ENCODE measurements at regions not wholly inside any gene's neighbourhood (a gene's known extent, or its start where the extent isn't known, plus 50 kb on each side); places are given as distances from the start of the nearest gene placed in this dataset.

DNA sequence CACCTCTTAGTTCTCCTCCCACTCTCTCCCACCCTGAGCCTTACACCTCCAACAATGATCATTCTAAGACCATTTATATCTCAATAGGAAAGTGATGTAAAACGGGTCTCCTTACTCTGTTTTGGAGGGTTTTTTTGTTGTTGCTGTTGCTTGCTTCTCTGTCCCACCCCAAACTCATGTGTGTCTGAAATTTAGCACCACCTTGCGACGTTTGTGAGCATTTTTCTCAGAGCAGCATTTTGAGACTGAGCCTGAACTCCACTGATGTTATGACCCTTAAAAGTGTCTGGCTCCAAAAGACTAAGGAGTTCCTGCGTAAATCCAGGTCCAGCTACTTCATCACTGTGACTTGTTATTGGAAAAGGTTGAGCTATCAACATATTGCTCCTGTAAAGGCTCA lies 155.0 kb downstream of the DAD1 start:
- TF ChIP-seq GATA2 (IDR thresholded peaks at IDR 0.05; ENCODE audit: low read depth, low read length) (no peak), GATA3 (IDR thresholded peaks at IDR 0.05; ENCODE audit: low read depth, low read length) (no peak)
